ENCODE measurements at regions not wholly inside any gene's neighbourhood (a gene's known extent, or its start where the extent isn't known, plus 50 kb on each side); places are given as distances from the start of the nearest gene placed in this dataset.

DNA sequence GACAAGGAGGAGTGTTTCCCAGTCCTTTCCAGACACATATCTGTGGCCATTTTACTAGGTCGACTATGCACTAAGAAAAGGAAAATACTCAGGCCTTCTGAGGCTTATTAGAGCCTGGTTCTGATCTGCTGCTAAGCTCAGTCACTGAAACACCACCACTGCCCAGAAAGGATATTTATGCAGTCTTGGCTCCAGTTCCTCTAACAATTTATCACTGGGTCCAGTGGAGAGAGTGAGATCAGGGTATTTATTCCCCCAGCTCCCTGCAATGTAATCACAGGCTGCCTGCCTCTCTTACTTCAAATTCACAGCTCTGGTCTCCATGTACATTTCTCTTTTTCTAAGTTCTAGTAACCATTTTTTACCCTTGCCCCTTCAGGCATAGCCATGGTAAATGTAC is 81.6 kb upstream of the INPP4B start:
- Histone ChIP-seq H3K27ac (ENCODE audit: low read length) (no peak overlapping the region), H3K4me1 (ENCODE audit: control insufficient read depth, insufficient read depth, low read length) (peaks cover 11% of the 10 kb centered on the region)
- no peak for DNase-seq

GRCh38 chr4:142929526-142929925 is 83.4 kb upstream of the INPP4B start:
- H3K27ac ChIP-seq (ENCODE audit: low read length), result peak overlapping the region; percentile 53
- 33% methylated on average over 1 of the region's 3 CpGs for WGBS (ENCODE audit: insufficient coverage, low lambda C conversion rate)
- no peaks in the 10 kb centered on the region for H3K9me3 ChIP-seq (ENCODE audit: control insufficient read depth, low read depth, low read length)

More for the DNA sequence above, 81.6 kb upstream of the INPP4B start:
- no CpG with 5 or more reads among the region's 1 CpG for WGBS (ENCODE audit: insufficient coverage, low lambda C conversion rate)
- no peaks in the 10 kb centered on the region for H3K36me3 ChIP-seq (ENCODE audit: control insufficient read depth, insufficient read depth, low read length)
- H3K4me3 ChIP-seq (ENCODE audit: low read length), result no peak overlapping the region
- no peaks in the 10 kb centered on the region for H3K27me3 ChIP-seq (ENCODE audit: control insufficient read depth, insufficient read depth, low read length)
- H3K9me3 ChIP-seq (ENCODE audit: control insufficient read depth, low read depth, low read length), result no peaks in the 10 kb centered on the region

GRCh38 chr4:142933207-142933606 is 87.1 kb upstream of the INPP4B start:
- H3K27ac ChIP-seq (ENCODE audit: low read length), result no peak overlapping the region
- H3K36me3 ChIP-seq (ENCODE audit: control insufficient read depth, insufficient read depth, low read length), result no peaks in the 10 kb centered on the region
- DNase-seq, result no peak
- 100% methylated on average over 1 of the region's 5 CpGs for WGBS (ENCODE audit: insufficient coverage, low lambda C conversion rate)
- H3K4me3 ChIP-seq (ENCODE audit: low read length), result no peak overlapping the region
- no peaks in the 10 kb centered on the region for H3K27me3 ChIP-seq (ENCODE audit: control insufficient read depth, insufficient read depth, low read length)
- no peaks in the 10 kb centered on the region for H3K9me3 ChIP-seq (ENCODE audit: control insufficient read depth, low read depth, low read length)
- H3K4me1 ChIP-seq (ENCODE audit: control insufficient read depth, insufficient read depth, low read length), result peaks cover 6% of the 10 kb centered on the region

More at GRCh38 chr4:142929526-142929925, 83.4 kb upstream of the INPP4B start:
- Histone ChIP-seq H3K36me3 (ENCODE audit: control insufficient read depth, insufficient read depth, low read length) (no peaks in the 10 kb centered on the region), H3K27me3 (ENCODE audit: control insufficient read depth, insufficient read depth, low read length) (no peaks in the 10 kb centered on the region), H3K4me3 (ENCODE audit: low read length) (no peak overlapping the region), H3K4me1 (ENCODE audit: control insufficient read depth, insufficient read depth, low read length) (peaks cover 6% of the 10 kb centered on the region)
- DNase-seq, result peak; percentile 26 to 81

GRCh38 chr4:142940425-142941330 is 94.6 kb upstream of the INPP4B start:
- 33% methylated on average over 1 of the region's 6 CpGs for WGBS (ENCODE audit: insufficient coverage, low lambda C conversion rate)
- DNase-seq, result peak in 1 of 2 donors; percentile 43
- Histone ChIP-seq H3K27me3 (ENCODE audit: control insufficient read depth, insufficient read depth, low read length) (no peaks in the 10 kb centered on the region), H3K4me1 (ENCODE audit: control insufficient read depth, insufficient read depth, low read length) (no peaks in the 10 kb centered on the region), H3K27ac (ENCODE audit: low read length) (no peak overlapping the region), H3K4me3 (ENCODE audit: low read length) (no peak overlapping the region), H3K36me3 (ENCODE audit: control insufficient read depth, insufficient read depth, low read length) (no peaks in the 10 kb centered on the region), H3K9me3 (ENCODE audit: control insufficient read depth, low read depth, low read length) (no peaks in the 10 kb centered on the region)

DNA sequence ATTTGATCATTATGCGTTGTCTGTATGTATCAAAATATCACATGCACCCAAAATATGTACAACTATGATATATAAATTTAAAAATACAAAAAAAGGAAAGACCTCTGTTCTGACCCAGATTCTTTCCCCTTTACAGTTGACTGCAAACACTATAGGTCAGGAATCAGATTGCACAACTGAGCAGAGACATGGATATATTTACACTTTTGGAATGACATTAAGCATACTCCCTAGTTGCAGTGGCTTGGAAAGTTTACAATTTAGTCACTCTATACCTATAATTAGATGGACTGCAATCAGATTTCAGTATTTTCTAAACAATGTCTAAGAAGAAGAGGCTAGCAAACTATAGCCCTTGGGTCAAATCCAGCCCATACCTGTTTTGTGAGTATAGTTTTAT is 98.5 kb upstream of the INPP4B start:
- WGBS (ENCODE audit: insufficient coverage, low lambda C conversion rate), result 67% methylated on average over 1 of the region's 1 CpG
- H3K4me1 ChIP-seq (ENCODE audit: control insufficient read depth, insufficient read depth, low read length), result no peaks in the 10 kb centered on the region
- no peak overlapping the region for H3K4me3 ChIP-seq (ENCODE audit: low read length)
- no peaks in the 10 kb centered on the region for H3K27me3 ChIP-seq (ENCODE audit: control insufficient read depth, insufficient read depth, low read length)
- no peaks in the 10 kb centered on the region for H3K36me3 ChIP-seq (ENCODE audit: control insufficient read depth, insufficient read depth, low read length)
- DNase-seq, result no peak
- H3K27ac ChIP-seq (ENCODE audit: low read length), result no peak overlapping the region
- peaks cover 3% of the 10 kb centered on the region for H3K9me3 ChIP-seq (ENCODE audit: control insufficient read depth, low read depth, low read length)

DNA sequence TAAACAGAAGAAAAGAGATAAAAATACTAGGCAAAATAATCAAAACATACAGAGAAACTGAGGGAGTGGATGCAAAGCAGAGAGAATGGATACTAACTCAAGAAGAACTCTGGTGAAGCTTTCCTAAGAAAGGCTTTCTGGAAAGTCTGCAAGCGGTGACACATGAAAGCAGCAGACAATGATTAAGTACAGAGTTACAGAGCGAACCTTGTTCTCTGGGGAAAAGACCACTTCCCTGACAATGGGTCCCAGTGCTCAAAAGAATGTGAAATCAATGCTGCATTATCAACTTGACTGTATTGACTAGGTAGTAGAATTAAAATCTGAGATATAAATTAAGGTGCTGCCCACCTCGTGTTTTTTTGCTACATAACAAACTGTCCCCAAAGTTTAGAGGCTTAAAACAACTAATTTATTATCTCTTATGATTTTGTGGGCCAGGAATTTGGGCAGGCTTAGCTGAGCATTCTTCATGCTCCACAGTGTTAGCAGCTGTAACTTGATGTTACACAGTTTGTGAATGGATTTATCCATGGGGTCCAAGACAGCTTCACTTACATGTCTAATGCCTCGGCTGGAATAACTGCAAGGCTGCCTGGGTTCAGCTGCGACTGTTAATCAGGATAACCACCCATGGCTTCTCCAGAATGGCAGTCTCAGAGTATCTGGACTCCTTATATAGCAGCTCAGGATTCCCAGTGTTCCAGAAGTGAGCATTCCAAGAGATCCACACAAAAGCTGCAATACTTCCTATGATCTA is 106.9 kb upstream of the INPP4B start:
- Histone ChIP-seq H3K36me3 (ENCODE audit: control insufficient read depth, insufficient read depth, low read length) (no peaks in the 10 kb centered on the region), H3K27ac (ENCODE audit: low read length) (no peak overlapping the region), H3K9me3 (ENCODE audit: control insufficient read depth, low read depth, low read length) (peaks cover 4% of the 10 kb centered on the region), H3K4me1 (ENCODE audit: control insufficient read depth, insufficient read depth, low read length) (no peaks in the 10 kb centered on the region), H3K4me3 (ENCODE audit: low read length) (no peak overlapping the region), H3K27me3 (ENCODE audit: control insufficient read depth, insufficient read depth, low read length) (no peaks in the 10 kb centered on the region)
- peak in 1 of 2 donors; percentile 43 for DNase-seq
- 52% methylated on average over 3 of the region's 5 CpGs for WGBS (ENCODE audit: insufficient coverage, low lambda C conversion rate)

DNA sequence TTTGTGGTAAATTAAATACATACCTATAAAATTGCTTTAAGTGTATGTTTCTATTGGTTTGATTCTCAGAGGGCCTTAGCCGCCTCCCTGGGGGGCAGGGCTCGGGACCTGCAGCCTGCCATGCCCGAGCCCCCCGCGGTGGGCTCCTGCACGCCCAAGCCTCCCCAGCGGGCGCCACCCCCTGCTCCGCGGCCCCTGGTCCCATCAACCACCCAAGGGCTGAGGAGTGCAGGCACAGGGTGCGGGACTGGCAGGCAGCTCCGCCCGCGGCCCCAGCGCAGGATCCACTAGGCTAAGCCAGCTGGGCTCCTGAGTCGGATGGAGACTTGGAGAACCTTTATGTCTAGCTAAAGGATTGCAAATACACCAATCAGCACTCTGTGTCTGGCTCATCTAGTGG is 108.3 kb upstream of the INPP4B start:
- peaks cover 4% of the 10 kb centered on the region for H3K9me3 ChIP-seq (ENCODE audit: control insufficient read depth, low read depth, low read length)
- H3K4me3 ChIP-seq (ENCODE audit: low read length), result no peak overlapping the region
- H3K36me3 ChIP-seq (ENCODE audit: control insufficient read depth, insufficient read depth, low read length), result no peaks in the 10 kb centered on the region
- WGBS (ENCODE audit: insufficient coverage, low lambda C conversion rate), result no CpG with 5 or more reads among the region's 16 CpGs
- no peaks in the 10 kb centered on the region for H3K4me1 ChIP-seq (ENCODE audit: control insufficient read depth, insufficient read depth, low read length)
- DNase-seq, result no peak
- no peak overlapping the region for H3K27ac ChIP-seq (ENCODE audit: low read length)
- H3K27me3 ChIP-seq (ENCODE audit: control insufficient read depth, insufficient read depth, low read length), result no peaks in the 10 kb centered on the region

DNA sequence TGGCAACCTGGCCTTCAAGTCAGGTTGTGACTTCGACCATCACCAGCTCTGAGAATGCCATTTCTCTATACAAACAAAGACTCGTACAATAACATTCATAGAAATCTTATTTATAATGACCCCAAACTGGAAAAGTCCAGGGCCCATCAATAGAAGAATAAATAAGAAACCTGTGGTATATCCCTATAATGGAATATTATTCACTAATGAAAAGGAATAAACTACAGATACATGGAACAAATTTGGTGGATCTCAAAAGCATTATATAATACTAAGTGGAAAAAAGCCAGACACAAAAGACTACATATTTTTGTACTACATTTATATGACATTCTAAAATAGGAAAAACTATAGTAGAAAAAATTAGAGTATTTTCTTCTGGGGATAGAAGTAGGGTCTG is 109.4 kb upstream of the INPP4B start:
- WGBS (ENCODE audit: insufficient coverage, low lambda C conversion rate), result no CpG with 5 or more reads among the region's 2 CpGs
- DNase-seq, result no peak

DNA sequence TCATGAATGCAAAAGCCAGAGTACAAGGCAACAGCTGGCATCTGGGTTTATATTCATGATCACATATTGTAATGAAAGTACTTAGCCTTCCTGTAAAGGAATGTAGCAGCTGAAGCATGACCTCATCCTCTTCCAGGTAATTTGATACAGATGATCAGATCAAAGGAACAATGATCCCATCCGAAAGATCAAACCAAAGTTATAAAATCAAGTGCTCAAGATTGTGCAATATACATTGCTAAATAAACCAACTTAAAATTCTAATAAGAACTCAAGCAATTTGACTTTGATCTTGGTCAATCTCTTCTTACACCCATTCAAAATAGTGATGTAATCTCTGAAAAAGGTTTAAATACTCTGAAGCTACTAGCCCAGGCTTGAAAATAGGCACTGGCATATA is 113.1 kb upstream of the INPP4B start:
- no peak overlapping the region for H3K4me3 ChIP-seq (ENCODE audit: low read length)
- H3K9me3 ChIP-seq (ENCODE audit: control insufficient read depth, low read depth, low read length), result peaks cover 4% of the 10 kb centered on the region
- WGBS (ENCODE audit: insufficient coverage, low lambda C conversion rate), result 17% methylated on average over 1 of the region's 1 CpG
- peak in 1 of 2 donors; percentile 27 for DNase-seq
- no peaks in the 10 kb centered on the region for H3K4me1 ChIP-seq (ENCODE audit: control insufficient read depth, insufficient read depth, low read length)
- H3K27ac ChIP-seq (ENCODE audit: low read length), result no peak overlapping the region
- H3K27me3 ChIP-seq (ENCODE audit: control insufficient read depth, insufficient read depth, low read length), result no peaks in the 10 kb centered on the region
- H3K36me3 ChIP-seq (ENCODE audit: control insufficient read depth, insufficient read depth, low read length), result no peaks in the 10 kb centered on the region

More for the DNA sequence above, 109.4 kb upstream of the INPP4B start:
- Histone ChIP-seq H3K4me1 (ENCODE audit: control insufficient read depth, insufficient read depth, low read length) (no peaks in the 10 kb centered on the region), H3K9me3 (ENCODE audit: control insufficient read depth, low read depth, low read length) (peaks cover 4% of the 10 kb centered on the region), H3K4me3 (ENCODE audit: low read length) (no peak overlapping the region), H3K27ac (ENCODE audit: low read length) (no peak overlapping the region), H3K27me3 (ENCODE audit: control insufficient read depth, insufficient read depth, low read length) (no peaks in the 10 kb centered on the region), H3K36me3 (ENCODE audit: control insufficient read depth, insufficient read depth, low read length) (no peaks in the 10 kb centered on the region)

DNA sequence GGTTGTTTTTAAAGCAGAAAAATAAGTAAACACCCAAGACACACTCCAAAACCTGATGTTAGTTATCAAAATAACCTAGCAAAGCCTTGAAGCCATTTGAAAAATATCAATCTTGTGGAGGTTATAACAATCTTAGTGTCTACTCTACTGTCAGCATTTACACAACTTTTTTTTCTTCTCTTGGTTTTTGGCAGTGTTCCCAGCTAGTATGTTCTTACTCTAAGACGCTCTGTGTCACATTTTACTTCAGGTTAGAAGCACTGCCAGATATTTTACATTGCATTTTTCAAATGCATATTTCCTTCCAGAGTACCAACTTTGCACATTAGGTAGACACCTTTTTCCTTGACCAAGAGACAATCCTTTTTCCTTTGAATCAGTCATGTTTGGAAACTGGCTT is 114.0 kb upstream of the INPP4B start:
- no peak overlapping the region for H3K27ac ChIP-seq (ENCODE audit: low read length)
- no peaks in the 10 kb centered on the region for H3K4me1 ChIP-seq (ENCODE audit: control insufficient read depth, insufficient read depth, low read length)
- no peaks in the 10 kb centered on the region for H3K36me3 ChIP-seq (ENCODE audit: control insufficient read depth, insufficient read depth, low read length)
- no peak for DNase-seq
- H3K27me3 ChIP-seq (ENCODE audit: control insufficient read depth, insufficient read depth, low read length), result no peaks in the 10 kb centered on the region
- WGBS (ENCODE audit: insufficient coverage, low lambda C conversion rate), result 56% methylated on average over 1 of the region's 1 CpG
- no peaks in the 10 kb centered on the region for H3K9me3 ChIP-seq (ENCODE audit: control insufficient read depth, low read depth, low read length)
- no peak overlapping the region for H3K4me3 ChIP-seq (ENCODE audit: low read length)
